H9 (cell line): ENCODE measurements at regions not wholly inside any gene's neighbourhood (a gene's known extent, or its start where the extent isn't known, plus 50 kb on each side); places are given as distances from the start of the nearest gene placed in this dataset.

Source experiments
- DNase-seq: peaks from one replicate; pipeline ENCODE4 v3.0.0-alpha.2; 2017
- H2AFZ ChIP-seq: one replicate; pipeline ENCODE4 v1.6.1; 2013; ENCODE audit warnings: mild to moderate bottlenecking, low read length, control low read depth, moderate library complexity
- H2AK5ac ChIP-seq: 2 replicates; pipeline ENCODE4 v1.6.1; 2013; ENCODE audit warnings: low read length, control low read depth, mixed read lengths; ENCODE audit not compliant: insufficient read length
- H2BK120ac ChIP-seq: one replicate; pipeline ENCODE4 v1.6.1; 2013; ENCODE audit warnings: low read depth, mild to moderate bottlenecking, low read length, control low read depth, inconsistent platforms; ENCODE audit not compliant: poor library complexity, severe bottlenecking
- H2BK12ac ChIP-seq: 2 replicates; pipeline ENCODE4 v1.6.1; 2013; ENCODE audit warnings: low read length, control low read depth, mixed read lengths, low read depth; ENCODE audit not compliant: insufficient read length
- H2BK15ac ChIP-seq: 2 replicates; pipeline ENCODE4 v1.6.1; 2013; ENCODE audit warnings: low read depth, low read length, control low read depth
- H2BK20ac ChIP-seq: one replicate; pipeline ENCODE4 v1.6.1; 2013; ENCODE audit warnings: low read depth, mild to moderate bottlenecking, low read length, control low read depth, inconsistent platforms; ENCODE audit not compliant: poor library complexity, severe bottlenecking
- H2BK5ac ChIP-seq: 2 replicates; pipeline ENCODE4 v1.6.1; 2013; ENCODE audit warnings: low read length, control low read depth, mixed read lengths; ENCODE audit not compliant: insufficient read length
- H3K14ac ChIP-seq: 2 replicates; pipeline ENCODE4 v1.6.1; 2013; ENCODE audit warnings: low read length, control low read depth; ENCODE audit not compliant: insufficient read depth
- H3K18ac ChIP-seq: 2 replicates; pipeline ENCODE4 v1.6.1; 2013; ENCODE audit warnings: low read depth, mild to moderate bottlenecking, mixed read lengths, low read length, control low read depth; ENCODE audit not compliant: insufficient read length
- H3K23ac ChIP-seq: 2 replicates; pipeline ENCODE4 v1.6.1; 2013; ENCODE audit warnings: low read length, control low read depth, mixed read lengths, low read depth; ENCODE audit not compliant: insufficient read length
- H3K23me2 ChIP-seq: 2 replicates; pipeline ENCODE4 v1.6.1; 2013; ENCODE audit warnings: low read depth, mild to moderate bottlenecking, mixed read lengths, low read length, control low read depth; ENCODE audit not compliant: insufficient read length, poor library complexity, severe bottlenecking
- H3K27ac ChIP-seq: 2 replicates; pipeline ENCODE4 v1.5.1; 2013; ENCODE audit warnings: low read length, control low read depth, mixed read lengths, low read depth; ENCODE audit not compliant: insufficient read length
- H3K27me3 ChIP-seq: 2 replicates; pipeline ENCODE4 v1.6.1; 2013; ENCODE audit warnings: low read length, control low read depth, inconsistent platforms; ENCODE audit not compliant: insufficient read depth
- H3K4ac ChIP-seq: 2 replicates; pipeline ENCODE4 v1.6.1; 2013; ENCODE audit warnings: low read depth, mild to moderate bottlenecking, control low read depth, inconsistent platforms, low read length, moderate library complexity
- H3K4me1 ChIP-seq: 2 replicates; pipeline ENCODE4 v1.6.1; 2013; ENCODE audit warnings: low read length, control low read depth, inconsistent platforms; ENCODE audit not compliant: insufficient read depth
- H3K4me2 ChIP-seq: 2 replicates; pipeline ENCODE4 v1.6.1; 2013; ENCODE audit warnings: low read length, control low read depth, mixed read lengths; ENCODE audit not compliant: insufficient read length, insufficient read depth
- H3K56ac ChIP-seq: 2 replicates; pipeline ENCODE4 v1.6.1; 2013; ENCODE audit warnings: low read depth, mild to moderate bottlenecking, mixed read lengths, low read length, control low read depth; ENCODE audit not compliant: insufficient read length
- H3K79me1 ChIP-seq: 2 replicates; pipeline ENCODE4 v1.6.1; 2013; ENCODE audit warnings: low read depth, mild to moderate bottlenecking, moderate library complexity, low read length, control low read depth, inconsistent platforms; ENCODE audit not compliant: insufficient read depth, poor library complexity, severe bottlenecking
- H3K79me2 ChIP-seq: 2 replicates; pipeline ENCODE4 v1.6.1; 2013; ENCODE audit warnings: low read length, control low read depth, inconsistent platforms; ENCODE audit not compliant: insufficient read depth
- H3K9ac ChIP-seq: 2 replicates; pipeline ENCODE4 v1.6.1; 2013; ENCODE audit warnings: low read length, control low read depth, mixed read lengths; ENCODE audit not compliant: insufficient read length; ENCODE audit errors: extremely low read depth
- H3K9me3 ChIP-seq: one replicate; pipeline ENCODE4 v1.6.1; 2013; ENCODE audit warnings: low read depth, low read length, inconsistent platforms; ENCODE audit not compliant: control insufficient read depth
- H3T11ph ChIP-seq: one replicate; pipeline ENCODE4 v1.6.1; 2013; ENCODE audit warnings: mild to moderate bottlenecking, low read length, control low read depth, inconsistent platforms
- H4K20me1 ChIP-seq: one replicate; pipeline ENCODE4 v1.6.1; 2013; ENCODE audit not compliant: control insufficient read depth, insufficient read length, insufficient read depth
- H4K5ac ChIP-seq: 2 replicates; pipeline ENCODE4 v1.6.1; 2013; ENCODE audit warnings: low read depth, mild to moderate bottlenecking, mixed read lengths, low read length, control low read depth; ENCODE audit not compliant: insufficient read length
- H4K8ac ChIP-seq: replicated peaks from 2 replicates; pipeline ENCODE4 v1.6.1; 2013; ENCODE audit warnings: low read length, control low read depth, mixed read lengths, low read depth; ENCODE audit not compliant: insufficient read length
- H4K91ac ChIP-seq: 2 replicates; pipeline ENCODE4 v1.6.1; 2013; ENCODE audit warnings: low read depth, mild to moderate bottlenecking, moderate library complexity, mixed read lengths, low read length, control low read depth; ENCODE audit not compliant: insufficient read length
- H3K27ac Mint-ChIP-seq, 3 experiments: 2 replicates in 2 of 3; 3 replicates in 1 of 3; pipeline ENCODE4 v1.8.0; 2020 to 2021; ENCODE audit warnings: mixed read lengths in 3 of 3, mild to moderate bottlenecking in 1 of 3, moderate library complexity in 1 of 3
- H3K27me3 Mint-ChIP-seq: 2 replicates; pipeline ENCODE4 v1.8.0; 2021; ENCODE audit warnings: low read depth, mild to moderate bottlenecking, moderate library complexity, mixed read lengths
- H3K36me3 Mint-ChIP-seq, 3 experiments: 2 replicates in 2 of 3; 3 replicates in 1 of 3; pipeline ENCODE4 v1.8.0; 2020 to 2021; ENCODE audit warnings: low read depth in 3 of 3, mixed read lengths in 3 of 3; ENCODE audit not compliant: insufficient read depth in 1 of 3
- H3K4me1 Mint-ChIP-seq, 2 experiments: 2 replicates each; pipeline ENCODE4 v1.8.0; 2020; ENCODE audit warnings: mixed read lengths in 2 of 2
- H3K4me3 Mint-ChIP-seq, 2 experiments: 2 replicates in 1 of 2; 3 replicates in 1 of 2; pipeline ENCODE4 v1.8.0; 2020 to 2021; ENCODE audit warnings: mild to moderate bottlenecking in 2 of 2, mixed read lengths in 2 of 2, moderate library complexity in 1 of 2
- H3K9me3 Mint-ChIP-seq, 2 experiments: 2 replicates in 1 of 2; 3 replicates in 1 of 2; pipeline ENCODE4 v1.8.0; 2020; ENCODE audit warnings: mild to moderate bottlenecking in 2 of 2, mixed read lengths in 2 of 2, moderate library complexity in 1 of 2
- CTCF ChIP-seq: fragments of 200-600 bp; sonication (generic); conservative IDR thresholded peaks from 3 replicates; pipeline ENCODE4 v1.8.0; 2021; ENCODE audit warnings: antibody characterized with exemption, mild to moderate bottlenecking
- WGBS: extraction: QIAGEN DNeasy Blood & Tissue Kit; methylation state at CpG from one replicate; pipeline ENCODE4 v1.1.7; 2013; ENCODE audit warnings: missing lambda C conversion rate, low lambda C conversion rate, mixed read lengths; ENCODE audit not compliant: insufficient read length; ENCODE audit errors: extremely low coverage; 5-methylcytosine and 5-hydroxymethylcytosine counted together

DNA sequence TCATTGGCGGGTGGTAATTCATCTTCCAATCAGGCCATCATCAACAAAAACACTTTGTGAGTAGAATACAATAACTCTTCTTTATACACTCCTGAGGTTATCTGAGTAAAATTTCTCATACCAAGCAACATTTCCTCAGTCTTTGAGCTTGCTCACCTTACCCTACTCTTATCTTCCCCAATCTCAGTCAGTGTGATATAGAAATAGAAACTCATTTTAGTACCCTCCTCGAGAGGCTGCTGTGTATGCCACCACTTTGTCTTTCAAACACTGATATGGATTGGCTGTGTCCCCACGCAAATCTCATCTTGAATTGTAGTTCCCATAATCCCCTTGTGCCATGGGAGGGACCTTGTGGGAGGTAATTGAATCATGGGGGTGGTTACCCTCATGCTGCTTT, 209.7 kb downstream of the RBM26 start:
- H2BK12ac ChIP-seq, result no peak overlapping the region
- Mint-ChIP-seq H3K4me3 (no peak overlapping the region), H3K27ac (no peak overlapping the region), H3K9me3 (no peaks in the 10 kb centered on the region), H3K36me3 (no peaks in the 10 kb centered on the region), H3K4me1 (peaks cover 21 to 34% of the 10 kb centered on the region in 2 experiments), H3K27me3 (no peaks in the 10 kb centered on the region; the same call in 1 of the 2 replicates)
- H3K4me2 ChIP-seq, result no peak overlapping the region
- H3K23ac ChIP-seq, result no peak overlapping the region
- no peak overlapping the region for H2BK20ac ChIP-seq
- H4K91ac ChIP-seq, result no peak overlapping the region
- H3K23me2 ChIP-seq, result no peaks in the 10 kb centered on the region
- no peak for TF ChIP-seq CTCF
- no peak overlapping the region for H3T11ph ChIP-seq
- no peaks in the 10 kb centered on the region for H3K4me1 ChIP-seq
- H3K27me3 ChIP-seq, result no peaks in the 10 kb centered on the region; the same call in 1 of the 2 replicates
- H4K5ac ChIP-seq, result no peak overlapping the region
- H3K56ac ChIP-seq, result no peak overlapping the region
- no peak overlapping the region for H2AK5ac ChIP-seq
- H4K8ac ChIP-seq, result no peak overlapping the region
- no peak overlapping the region for H3K27ac ChIP-seq
- DNase-seq, result no peak
- no peak overlapping the region for H2BK5ac ChIP-seq
- no peaks in the 10 kb centered on the region for H4K20me1 ChIP-seq
- H2BK15ac ChIP-seq, result no peak overlapping the region
- no peak overlapping the region for H2BK120ac ChIP-seq
- WGBS, result no CpG with 5 or more reads among the region's 3 CpGs
- no peak overlapping the region for H3K9ac ChIP-seq
- no peak overlapping the region for H3K4ac ChIP-seq
- no peaks in the 10 kb centered on the region for H3K79me2 ChIP-seq
- no peaks in the 10 kb centered on the region for H3K79me1 ChIP-seq
- no peak overlapping the region for H3K18ac ChIP-seq
- H3K14ac ChIP-seq, result no peak overlapping the region
- H2AFZ ChIP-seq, result no peak overlapping the region
- H3K9me3 ChIP-seq, result no peaks in the 10 kb centered on the region
